ENCODE measurements at regions not wholly inside any gene's neighbourhood (a gene's known extent, or its start where the extent isn't known, plus 50 kb on each side); places are given as distances from the start of the nearest gene placed in this dataset.
A peak's percentile ranks its signal among the peaks of the same experiment; 100 is the strongest.

GRCh38 chr15:38945551-38946298 lies 381.1 kb upstream of the RASGRP1 start:
- Mint-ChIP-seq H3K4me3 (ENCODE audit: low read depth) (no peak overlapping the region), H3K9me3 (ENCODE audit: low read depth) (no peaks in the 10 kb centered on the region), H3K4me1 (ENCODE audit: low read depth) (peaks cover 8% of the 10 kb centered on the region), H3K36me3 (ENCODE audit: insufficient read depth) (no peaks in the 10 kb centered on the region), H3K27me3 (peaks cover 4% of the 10 kb centered on the region), H3K27ac (peak overlapping the region; percentile 78)
- TF ChIP-seq CTCF (IDR thresholded peaks at IDR 0.05; ENCODE audit: unreplicated experiment) = no peak
- DNase-seq (ENCODE audit: low spot score, unreplicated experiment) = no peak

DNA sequence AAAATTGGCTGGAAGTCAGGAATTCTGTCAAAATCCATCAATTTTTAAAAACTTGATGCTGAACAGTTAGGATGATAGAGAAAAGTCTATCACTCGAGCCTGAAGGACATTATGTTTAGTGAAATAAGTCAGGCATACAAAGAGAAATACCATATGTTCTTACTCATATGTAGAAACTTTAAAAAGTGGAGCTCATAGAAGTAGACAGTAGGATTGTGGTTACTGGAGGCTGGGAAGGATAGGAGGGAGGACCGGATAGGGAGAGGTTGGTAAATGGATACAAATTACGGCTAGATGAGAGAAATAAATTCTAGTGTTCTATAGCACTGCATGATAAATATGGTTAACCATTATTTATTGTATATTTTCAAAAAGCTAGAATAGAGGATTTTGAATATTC lies 389.5 kb upstream of the RASGRP1 start:
- no peak for DNase-seq (ENCODE audit: low spot score, unreplicated experiment)
- H3K27me3 Mint-ChIP-seq = no peaks in the 10 kb centered on the region
- TF ChIP-seq CTCF (IDR thresholded peaks at IDR 0.05; ENCODE audit: unreplicated experiment) = no peak
- H3K9me3 Mint-ChIP-seq (ENCODE audit: low read depth) = no peaks in the 10 kb centered on the region
- no peaks in the 10 kb centered on the region for H3K36me3 Mint-ChIP-seq (ENCODE audit: insufficient read depth)
- no peaks in the 10 kb centered on the region for H3K4me1 Mint-ChIP-seq (ENCODE audit: low read depth)
- no peak overlapping the region for H3K27ac Mint-ChIP-seq
- no peak overlapping the region for H3K4me3 Mint-ChIP-seq (ENCODE audit: low read depth)

DNA sequence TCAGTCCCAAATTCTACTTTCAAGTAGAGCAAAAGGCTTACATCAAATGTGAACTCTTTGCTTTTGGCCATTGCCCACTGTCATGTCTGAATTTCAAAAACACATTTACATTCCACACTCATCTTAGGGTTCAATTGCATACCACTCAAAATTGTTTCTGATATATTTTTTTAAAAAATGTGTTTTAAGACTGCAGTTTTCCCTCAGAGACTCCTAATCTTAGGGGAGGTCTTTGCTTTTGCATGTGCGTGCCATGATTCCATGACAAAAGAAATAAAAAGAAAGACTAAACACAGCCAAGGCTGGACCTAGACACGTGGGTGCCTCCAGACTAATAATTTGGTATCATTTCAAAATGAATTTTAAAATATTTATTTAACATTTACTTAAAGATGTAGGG lies 396.8 kb upstream of the RASGRP1 start:
- H3K9me3 Mint-ChIP-seq (ENCODE audit: low read depth) = no peaks in the 10 kb centered on the region
- no peaks in the 10 kb centered on the region for H3K27me3 Mint-ChIP-seq
- no peaks in the 10 kb centered on the region for H3K4me1 Mint-ChIP-seq (ENCODE audit: low read depth)
- H3K36me3 Mint-ChIP-seq (ENCODE audit: insufficient read depth) = no peaks in the 10 kb centered on the region
- DNase-seq (ENCODE audit: low spot score, unreplicated experiment) = no peak
- no peak overlapping the region for H3K27ac Mint-ChIP-seq
- no peak for TF ChIP-seq CTCF (IDR thresholded peaks at IDR 0.05; ENCODE audit: unreplicated experiment)
- no peak overlapping the region for H3K4me3 Mint-ChIP-seq (ENCODE audit: low read depth)

DNA sequence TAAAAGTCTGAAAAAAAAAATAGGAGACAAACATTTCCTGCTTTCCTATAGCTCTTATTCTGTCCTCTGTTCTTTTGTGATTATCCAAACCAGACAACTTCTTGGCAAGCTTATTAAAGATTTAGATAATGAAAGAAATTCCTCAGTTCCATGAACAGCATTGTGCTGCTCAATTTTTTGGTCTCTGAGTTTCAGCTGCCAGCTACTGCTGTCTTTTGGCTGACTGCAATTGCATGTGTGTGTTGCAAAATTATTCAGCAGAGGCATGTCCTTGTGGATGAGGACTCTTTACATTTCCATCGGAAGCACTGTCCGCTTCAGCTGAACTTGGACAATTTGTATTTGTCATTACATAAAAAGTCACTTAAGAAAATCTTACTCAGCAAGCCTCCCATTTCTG lies 397.3 kb upstream of the RASGRP1 start:
- no peaks in the 10 kb centered on the region for H3K36me3 Mint-ChIP-seq (ENCODE audit: insufficient read depth)
- no peaks in the 10 kb centered on the region for H3K4me1 Mint-ChIP-seq (ENCODE audit: low read depth)
- DNase-seq (ENCODE audit: low spot score, unreplicated experiment) = no peak
- no peak overlapping the region for H3K4me3 Mint-ChIP-seq (ENCODE audit: low read depth)
- no peak for TF ChIP-seq CTCF (IDR thresholded peaks at IDR 0.05; ENCODE audit: unreplicated experiment)
- peaks cover 2% of the 10 kb centered on the region for H3K9me3 Mint-ChIP-seq (ENCODE audit: low read depth)
- no peaks in the 10 kb centered on the region for H3K27me3 Mint-ChIP-seq
- H3K27ac Mint-ChIP-seq = no peak overlapping the region

DNA sequence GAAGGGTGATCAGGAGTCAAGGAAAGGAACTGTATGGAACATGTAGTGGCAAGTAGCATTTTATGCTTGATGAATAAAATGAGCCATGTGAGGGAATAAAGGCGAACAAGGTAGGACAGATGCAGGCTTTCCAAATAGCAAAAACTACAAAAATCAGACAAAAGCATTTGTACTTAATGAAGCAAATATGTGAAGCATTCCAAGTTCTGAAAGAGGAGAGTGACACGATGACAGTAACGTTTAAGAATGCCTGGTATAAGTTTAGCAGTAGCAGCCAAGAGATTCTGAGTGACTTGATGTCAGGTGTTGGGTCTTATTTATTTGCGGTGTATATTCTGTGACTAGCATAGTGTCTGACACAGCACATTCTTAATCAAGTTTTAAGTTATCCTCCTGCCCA lies 408.2 kb upstream of the RASGRP1 start:
- Mint-ChIP-seq H3K4me3 (ENCODE audit: low read depth) (no peak overlapping the region), H3K36me3 (ENCODE audit: insufficient read depth) (peaks cover 2% of the 10 kb centered on the region), H3K4me1 (ENCODE audit: low read depth) (no peaks in the 10 kb centered on the region), H3K27ac (no peak overlapping the region), H3K9me3 (ENCODE audit: low read depth) (peaks cover 18% of the 10 kb centered on the region), H3K27me3 (no peaks in the 10 kb centered on the region)
- DNase-seq (ENCODE audit: low spot score, unreplicated experiment) = no peak
- TF ChIP-seq CTCF (IDR thresholded peaks at IDR 0.05; ENCODE audit: unreplicated experiment) = no peak

All from progenitor cell of endocrine pancreas (in vitro differentiated cells).